ENCODE measurements at regions not wholly inside any gene's neighbourhood (a gene's known extent, or its start where the extent isn't known, plus 50 kb on each side); places are given as distances from the start of the nearest gene placed in this dataset.
A peak's percentile ranks its signal among the peaks of the same experiment; 100 is the strongest.

GRCh38 chr7:80350430-80350829 lies 161.4 kb downstream of the GNAT3 start:
- Histone ChIP-seq H3K9me1 (ENCODE audit: control insufficient read depth, extremely low read depth, insufficient read depth, low read length) (no peaks in the 10 kb centered on the region), H2AFZ (ENCODE audit: control insufficient read depth, low read length) (no peak overlapping the region), H3K36me3 (ENCODE audit: control insufficient read depth in 2 of 2, extremely low read depth in 1 of 2, insufficient read depth in 2 of 2, low read length in 2 of 2) (no peaks in the 10 kb centered on the region), H3K4me3 (ENCODE audit: control insufficient read depth in 2 of 3, extremely low read depth in 1 of 3, insufficient read depth in 2 of 3, low read depth in 1 of 3, low read length in 3 of 3) (no peak overlapping the region), H3K4me2 (ENCODE audit: control insufficient read depth, extremely low read depth, insufficient read depth, low read depth, low read length) (no peak overlapping the region), H4K20me1 (ENCODE audit: control insufficient read depth, extremely low read depth, insufficient read depth, low read length) (no peaks in the 10 kb centered on the region), H3K27ac (ENCODE audit: control insufficient read depth, insufficient read depth, low read length) (no peak overlapping the region), H3K79me2 (ENCODE audit: control insufficient read depth, insufficient read depth, low read length) (no peaks in the 10 kb centered on the region), H3K9me3 (ENCODE audit: control insufficient read depth, low read depth, low read length) (no peaks in the 10 kb centered on the region), H3K9ac (ENCODE audit: control insufficient read depth, extremely low read depth, insufficient read depth, low read length) (no peak overlapping the region), H3K27me3 (ENCODE audit: control insufficient read depth, extremely low read depth, insufficient read depth, low read length) (no peaks in the 10 kb centered on the region), H3K4me1 (ENCODE audit: control insufficient read depth, extremely low read depth, insufficient read depth, low read length) (peaks cover 24% of the 10 kb centered on the region)
- TF ChIP-seq CTCF (optimal IDR thresholded peaks at IDR 0.05 in 1 of 3, IDR thresholded peaks at IDR 0.05 in 1 of 3, conservative IDR thresholded peaks at IDR 0.05 in 1 of 3; ENCODE audit: extremely low read depth in 1 of 3, insufficient read depth in 2 of 3, low read length in 3 of 3) (no peak), EZH2 (IDR thresholded peaks at IDR 0.05; ENCODE audit: low read length) (no peak)
- dilution Hi-C loops (cut with MboI; ENCODE audit: extremely low pct_ligation_motif_present, low sequenced_read_pairs), result no loop called here
- DNase-seq (ENCODE audit: low read depth, low spot score) (no peak), FAIRE-seq (no peak)

GRCh38 chr7:80348223-80348622 lies 163.6 kb downstream of the GNAT3 start:
- FAIRE-seq (peak; percentile 29), DNase-seq (ENCODE audit: low read depth, low spot score) (no peak)
- H3K79me2 ChIP-seq (ENCODE audit: control insufficient read depth, insufficient read depth, low read length), result no peaks in the 10 kb centered on the region
- no peak overlapping the region for H3K9ac ChIP-seq (ENCODE audit: control insufficient read depth, extremely low read depth, insufficient read depth, low read length)
- H2AFZ ChIP-seq (ENCODE audit: control insufficient read depth, low read length), result no peak overlapping the region
- no peaks in the 10 kb centered on the region for H3K36me3 ChIP-seq (ENCODE audit: control insufficient read depth in 2 of 2, extremely low read depth in 1 of 2, insufficient read depth in 2 of 2, low read length in 2 of 2)
- no peaks in the 10 kb centered on the region for H3K9me1 ChIP-seq (ENCODE audit: control insufficient read depth, extremely low read depth, insufficient read depth, low read length)
- H4K20me1 ChIP-seq (ENCODE audit: control insufficient read depth, extremely low read depth, insufficient read depth, low read length), result no peaks in the 10 kb centered on the region
- H3K9me3 ChIP-seq (ENCODE audit: control insufficient read depth, low read depth, low read length), result no peaks in the 10 kb centered on the region
- H3K4me1 ChIP-seq (ENCODE audit: control insufficient read depth, extremely low read depth, insufficient read depth, low read length), result peaks cover 24% of the 10 kb centered on the region
- dilution Hi-C loops (cut with MboI; ENCODE audit: extremely low pct_ligation_motif_present, low sequenced_read_pairs), result no loop called here
- H3K27ac ChIP-seq (ENCODE audit: control insufficient read depth, insufficient read depth, low read length), result no peak overlapping the region
- no peak for TF ChIP-seq CTCF (optimal IDR thresholded peaks at IDR 0.05 in 1 of 3, IDR thresholded peaks at IDR 0.05 in 1 of 3, conservative IDR thresholded peaks at IDR 0.05 in 1 of 3; ENCODE audit: extremely low read depth in 1 of 3, insufficient read depth in 2 of 3, low read length in 3 of 3)
- no peak for TF ChIP-seq EZH2 (IDR thresholded peaks at IDR 0.05; ENCODE audit: low read length)
- H3K4me3 ChIP-seq (ENCODE audit: control insufficient read depth in 2 of 3, extremely low read depth in 1 of 3, insufficient read depth in 2 of 3, low read depth in 1 of 3, low read length in 3 of 3), result no peak overlapping the region
- H3K4me2 ChIP-seq (ENCODE audit: control insufficient read depth, extremely low read depth, insufficient read depth, low read depth, low read length), result no peak overlapping the region
- no peaks in the 10 kb centered on the region for H3K27me3 ChIP-seq (ENCODE audit: control insufficient read depth, extremely low read depth, insufficient read depth, low read length)

All from keratinocyte (primary cell).